SK-N-SH (cell line): ENCODE measurements at regions not wholly inside any gene's neighbourhood (a gene's known extent, or its start where the extent isn't known, plus 50 kb on each side); places are given as distances from the start of the nearest gene placed in this dataset.

Source experiments
- CTCF ChIA-PET: fragments of 300-600, 350-600 bp; formaldehyde crosslinking; extraction: SDS; loops from one replicate; lab custom pipeline; 2021; lab: Yijun Ruan, JAX
- POLR2A ChIA-PET: fragments of 350-600 bp; sonication (Branson Sonifier 250); formaldehyde crosslinking; extraction: SDS; loops from one replicate; lab custom pipeline; 2020; ENCODE audit warnings: antibody characterized with exemption, inconsistent platforms; lab: Yijun Ruan, JAX
- DNase-seq: peaks from one replicate; pipeline ENCODE4 v3.0.0; 2012
- H2AFZ ChIP-seq: fragments of 200-600 bp; sonication (generic); 2 replicates; pipeline ENCODE4 v1.8.1; 2016; ENCODE audit warnings: antibody characterized with exemption, mild to moderate bottlenecking, low read depth
- H3F3A ChIP-seq: fragments of 200-600 bp; sonication (generic); replicated peaks from 2 replicates; pipeline ENCODE3; 2016; ENCODE audit warnings: antibody characterized with exemption, mild to moderate bottlenecking; ENCODE audit not compliant: insufficient read depth
- H3K27ac ChIP-seq, 2 experiments: fragments of 200-500 bp in 1 of 2; fragments of 200-600 bp in 1 of 2; sonication (Bioruptor generic) in 1 of 2; sonication (generic), shearing (Covaris generic) in 1 of 2; 2 replicates each; pipeline versions ENCODE4 v1.5.1 to v1.6.1; 2014 to 2016; ENCODE audit warnings: low read depth in 2 of 2, inconsistent platforms in 1 of 2, low read length in 1 of 2, mild to moderate bottlenecking in 1 of 2, mixed read lengths in 1 of 2
- H3K27me3 ChIP-seq: fragments of 200-600 bp; sonication (generic), shearing (Covaris generic); 2 replicates; pipeline ENCODE4 v1.6.1; 2016; ENCODE audit warnings: mixed run types; ENCODE audit not compliant: insufficient read depth
- H3K36me3 ChIP-seq, 2 experiments: fragments of 200-500 bp in 1 of 2; fragments of 200-600 bp in 1 of 2; sonication (Bioruptor generic) in 1 of 2; sonication (generic) in 1 of 2; replicated peaks in 1 of 2; 2 replicates each; pipeline versions ENCODE3 to v1.5.1; 2014 to 2016; ENCODE audit warnings: low read length in 1 of 2, mild to moderate bottlenecking in 1 of 2; ENCODE audit not compliant: insufficient read depth in 2 of 2, control insufficient read depth in 1 of 2
- H3K4me1 ChIP-seq, 2 experiments: fragments of 200-500 bp in 1 of 2; fragments of 200-600 bp in 1 of 2; sonication (Bioruptor generic) in 1 of 2; sonication (generic), shearing (Covaris generic) in 1 of 2; 2 replicates each; pipeline versions ENCODE4 v1.5.1 to v1.6.1; 2014 to 2016; ENCODE audit warnings: low read depth in 1 of 2, low read length in 1 of 2, mixed run types in 1 of 2; ENCODE audit not compliant: insufficient read depth in 2 of 2, control insufficient read depth in 1 of 2
- H3K4me2 ChIP-seq: fragments of 200-600 bp; sonication (generic), shearing (Covaris generic); 2 replicates; pipeline ENCODE4 v1.6.1; 2017; ENCODE audit warnings: mixed run types
- H3K4me3 ChIP-seq, 2 experiments: fragments of 200-500 bp in 1 of 2; fragments of 200-600 bp in 1 of 2; sonication (Bioruptor generic) in 1 of 2; sonication (generic), shearing (Covaris generic) in 1 of 2; 2 replicates each; pipeline versions ENCODE4 v1.5.1 to v1.8.1; 2014 to 2016; ENCODE audit warnings: low read depth in 2 of 2, inconsistent platforms in 1 of 2, low read length in 1 of 2, mild to moderate bottlenecking in 1 of 2, mixed read lengths in 1 of 2, moderate library complexity in 1 of 2
- H3K79me2 ChIP-seq: fragments of 200-600 bp; sonication (generic); 2 replicates; pipeline ENCODE4 v1.8.1; 2017; ENCODE audit warnings: mild to moderate bottlenecking; ENCODE audit not compliant: insufficient read depth
- H3K9ac ChIP-seq: fragments of 200-600 bp; sonication (generic); 2 replicates; pipeline ENCODE4 v1.6.1; 2017; ENCODE audit warnings: mixed run types
- H3K9me2 ChIP-seq: fragments of 200-600 bp; sonication (generic); 2 replicates; pipeline ENCODE4 v1.6.1; 2017; ENCODE audit warnings: mixed run types
- H3K9me3 ChIP-seq: fragments of 200-600 bp; sonication (generic); 2 replicates; pipeline ENCODE4 v1.6.1; 2017; ENCODE audit warnings: mixed run types, mild to moderate bottlenecking, moderate library complexity
- H4K20me1 ChIP-seq: fragments of 200-600 bp; sonication (generic); 2 replicates; pipeline ENCODE4 v1.6.1; 2017; ENCODE audit warnings: mild to moderate bottlenecking, mixed run types; ENCODE audit not compliant: insufficient read depth
- CHD2 ChIP-seq: fragments of 150-350 bp; IDR thresholded peaks from 2 replicates; pipeline ENCODE4 v1.6.1; 2018; ENCODE audit warnings: low read length; ENCODE audit not compliant: partially characterized antibody
- EP300 ChIP-seq, 2 experiments: IDR thresholded peaks; 2 replicates each; pipeline versions ENCODE4 v1.4.0 to v1.6.1; 2012; ENCODE audit warnings: borderline replicate concordance in 1 of 2, low read depth in 1 of 2, low read length in 1 of 2
- EZH2phosphoT487 ChIP-seq: fragments of 200-600 bp; sonication (generic); IDR thresholded peaks from 2 replicates; pipeline ENCODE4 v1.6.1; 2017; ENCODE audit warnings: low read depth, mixed run types, mild to moderate bottlenecking, antibody characterized with exemption, moderate library complexity, borderline replicate concordance
- IRF3 ChIP-seq: fragments of 150-350 bp; IDR thresholded peaks from 2 replicates; pipeline ENCODE4 v1.6.1; 2016; ENCODE audit warnings: mild to moderate bottlenecking, low read depth, low read length
- JUND ChIP-seq: IDR thresholded peaks from 2 replicates; pipeline ENCODE4 v1.4.0; 2012
- MEF2A ChIP-seq: IDR thresholded peaks from 2 replicates; pipeline ENCODE4 v1.4.0; 2012; ENCODE audit warnings: low read depth, borderline replicate concordance
- MXI1 ChIP-seq: IDR thresholded peaks from 2 replicates; pipeline ENCODE4 v1.6.1; 2012; ENCODE audit warnings: mild to moderate bottlenecking, low read depth, low read length, improper control_type of control experiment
- PBX3 ChIP-seq: IDR thresholded peaks from 2 replicates; pipeline ENCODE4; 2012
- POLR2AphosphoS5 ChIP-seq: IDR thresholded peaks from 2 replicates; pipeline ENCODE4 v1.6.1; 2012; ENCODE audit warnings: low read depth, low read length
- RCOR1 ChIP-seq: fragments of 150-350 bp; IDR thresholded peaks from 2 replicates; pipeline ENCODE4 v1.6.1; 2017; ENCODE audit warnings: antibody characterized with exemption, low read length
- REST ChIP-seq: IDR thresholded peaks from 2 replicates; pipeline ENCODE4 v1.6.1; 2012; ENCODE audit warnings: mild to moderate bottlenecking, low read depth, low read length, moderate library complexity
- TAF1 ChIP-seq: IDR thresholded peaks from 2 replicates; pipeline ENCODE4 v1.6.1; 2012; ENCODE audit warnings: low read depth, mild to moderate bottlenecking, low read length, moderate library complexity, borderline replicate concordance
- TCF12 ChIP-seq: IDR thresholded peaks from 2 replicates; pipeline ENCODE4 v1.4.0; 2012
- YY1 ChIP-seq: IDR thresholded peaks from 2 replicates; pipeline ENCODE4 v1.4.0; 2012; ENCODE audit warnings: low read depth, mild to moderate bottlenecking
- whole genome bisulfite sequencing: methylation state at CpG from one replicate; pipeline ENCODE4 v1.1.6; 2017; ENCODE audit warnings: low lambda C conversion rate; 5-methylcytosine and 5-hydroxymethylcytosine counted together

- Histone ChIP-seq H3K79me2 (no peaks in the 10 kb centered on the region), H3K4me3 (no peak overlapping the region), H3K9ac (no peak overlapping the region), H3K27me3 (no peaks in the 10 kb centered on the region), H2AFZ (no peak overlapping the region)
- WGBS: 96% methylated on average over 2 of the region's 2 CpGs
- CTCF ChIA-PET: interaction anchor here (0.9 to 1.5 kb wide), 2 partner anchors 9 to 13 kb away, joined by 3 to 4 read pairs; no protein-coding TSS in a partner anchor
- no peak for DNase-seq
- TF ChIP-seq PBX3 (no peak), POLR2AphosphoS5 (no peak), EP300 (IDR thresholded peaks at IDR 0.05; ENCODE audit: borderline replicate concordance in 1 of 2, low read depth in 1 of 2, low read length in 1 of 2) (no peak), TCF12 (no peak)
- TF ChIP-seq, all 33 proteins: peak for 0
- no peak overlapping the region for H3K4me2 ChIP-seq
- POLR2A ChIA-PET: no interaction called here
- H4K20me1 ChIP-seq: no peaks in the 10 kb centered on the region
- H3K9me2 ChIP-seq: no peaks in the 10 kb centered on the region
- no peaks in the 10 kb centered on the region for H3K9me3 ChIP-seq
- H3K4me1 ChIP-seq: peaks cover 0 to 7% of the 10 kb centered on the region in 2 experiments; a peak in 2 of 4 replicates
- H3K27ac ChIP-seq: no peak overlapping the region
- H3F3A ChIP-seq: no peaks in the 10 kb centered on the region
- no peaks in the 10 kb centered on the region for H3K36me3 ChIP-seq
Measured at GRCh38 chr6:25004357-25004756, 68.6 kb upstream of the RIPOR2 start.

- H4K20me1 ChIP-seq: no peaks in the 10 kb centered on the region
Measured at GRCh38 chr6:25005010-25005409, 69.2 kb upstream of the RIPOR2 start.

GRCh38 chr6:25006075-25006474 is 70.3 kb upstream of the RIPOR2 start:
- 86% methylated on average over 1 of the region's 1 CpG for WGBS
- H3K27ac ChIP-seq: no peak overlapping the region
- no peaks in the 10 kb centered on the region for H3K9me3 ChIP-seq
- H3K36me3 ChIP-seq: no peaks in the 10 kb centered on the region
- no peaks in the 10 kb centered on the region for H4K20me1 ChIP-seq
- CTCF ChIA-PET: interaction anchor here (1.3 to 1.5 kb wide), 2 partner anchors 14 to 150 kb away, joined by 3 to 5 read pairs; no protein-coding TSS in a partner anchor
- DNase-seq: no peak
- no peak overlapping the region for H3K4me3 ChIP-seq
- POLR2A ChIA-PET: no interaction called here
- H3K9me2 ChIP-seq: no peaks in the 10 kb centered on the region
- H3K4me1 ChIP-seq: peaks cover 0 to 16% of the 10 kb centered on the region in 2 experiments; a peak in 3 of 4 replicates
- no peaks in the 10 kb centered on the region for H3K79me2 ChIP-seq
- no peak for TF ChIP-seq CHD2
- no peak for TF ChIP-seq RCOR1
- no peak for TF ChIP-seq TAF1
- no peak for TF ChIP-seq IRF3
- TF ChIP-seq MEF2A: no peak
- no peak for TF ChIP-seq MXI1
- TF ChIP-seq REST: no peak
- no peak for TF ChIP-seq YY1
- H3K9ac ChIP-seq: no peak overlapping the region
- H2AFZ ChIP-seq: peak overlapping the region; percentile 82; the same call in 1 of the 2 replicates
- no peaks in the 10 kb centered on the region for H3K27me3 ChIP-seq
- H3K4me2 ChIP-seq: no peak overlapping the region
- H3F3A ChIP-seq: peaks cover 4% of the 10 kb centered on the region

More at GRCh38 chr6:25005010-25005409, 69.2 kb upstream of the RIPOR2 start:
- H3K9me2 ChIP-seq: no peaks in the 10 kb centered on the region
- TF ChIP-seq RCOR1 (no peak), EZH2phosphoT487 (no peak), JUND (no peak), TAF1 (no peak)
- no peak for DNase-seq
- no peak overlapping the region for H3K9ac ChIP-seq
- H3K4me1 ChIP-seq: peaks cover 0 to 10% of the 10 kb centered on the region in 2 experiments; a peak in 3 of 4 replicates
- ChIA-PET CTCF (interaction anchor here (0.9 to 1.5 kb wide), 2 partner anchors 8 to 13 kb away, joined by 3 to 4 read pairs; no protein-coding TSS in a partner anchor), POLR2A (no interaction called here)
- H3K36me3 ChIP-seq: no peaks in the 10 kb centered on the region
- H3F3A ChIP-seq: no peaks in the 10 kb centered on the region
- 83% methylated on average over 4 of the region's 4 CpGs for WGBS
- H3K79me2 ChIP-seq: no peaks in the 10 kb centered on the region
- no peak overlapping the region for H3K4me2 ChIP-seq
- H3K9me3 ChIP-seq: no peaks in the 10 kb centered on the region
- no peak overlapping the region for H2AFZ ChIP-seq
- H3K4me3 ChIP-seq: no peak overlapping the region
- H3K27ac ChIP-seq: no peak overlapping the region
- no peaks in the 10 kb centered on the region for H3K27me3 ChIP-seq
